B cell (primary cell): ENCODE measurements at regions not wholly inside any gene's neighbourhood (a gene's known extent, or its start where the extent isn't known, plus 50 kb on each side); places are given as distances from the start of the nearest gene placed in this dataset.

Experiments used
- ATAC-seq: fragments of 200-7000 bp; cut with Tn5 transposase; one replicate; pipeline ENCODE4 v1.10.0; 2021; ENCODE audit warnings: low read depth, mild to moderate bottlenecking, moderate number of reproducible peaks, moderate library complexity
- CTCF ChIA-PET: fragments of 350-600 bp; sonication (Branson Sonifier 250); formaldehyde crosslinking; loops from one replicate; lab custom pipeline; 2021; ENCODE audit warnings: antibody characterized with exemption, inconsistent platforms; lab: Charles Lee
- POLR2A ChIA-PET: fragments of 350-600 bp; sonication (Branson Sonifier 250); formaldehyde crosslinking; loops from one replicate; lab custom pipeline; 2021; ENCODE audit warnings: antibody characterized with exemption; lab: Charles Lee
- DNase-seq: peaks from one replicate; pipeline ENCODE4 v3.0.0; 2013
- H2AFZ ChIP-seq: 2 replicates; pipeline ENCODE4 v1.6.1; 2012; ENCODE audit warnings: mild to moderate bottlenecking, low read depth, low read length; ENCODE audit not compliant: insufficient read depth, poor library complexity, severe bottlenecking
- H3K27ac ChIP-seq, 2 donors: 1 replicate in 1 of 2; 2 replicates in 1 of 2; pipeline ENCODE4 v1.5.1; 2012 to 2013; ENCODE audit warnings: low read length in 2 of 2, mild to moderate bottlenecking in 2 of 2, moderate library complexity in 1 of 2
- H3K27me3 ChIP-seq, 4 experiments: fragments of 200-600 bp in 1 of 4; sonication (generic) in 1 of 4; replicated peaks in 1 of 4; 1 replicate in 2 of 4; 2 replicates in 2 of 4; pipeline versions ENCODE4 v1.6.1 to v1.7.0; 2013 to 2016; ENCODE audit warnings: low read length in 3 of 4, mild to moderate bottlenecking in 2 of 4, mixed read lengths in 1 of 4, moderate library complexity in 1 of 4; ENCODE audit not compliant: insufficient read depth in 4 of 4, control insufficient read depth in 3 of 4; ENCODE audit errors: control extremely low read depth in 1 of 4
- H3K36me3 ChIP-seq, 2 experiments: replicated peaks in 1 of 2; 1 replicate in 1 of 2; 2 replicates in 1 of 2; pipeline versions ENCODE4 v1.6.1 to v1.7.1; 2013; ENCODE audit warnings: low read length in 1 of 2; ENCODE audit not compliant: insufficient read depth in 2 of 2, control insufficient read depth in 1 of 2; ENCODE audit errors: control extremely low read depth in 1 of 2, extremely low read depth in 1 of 2
- H3K4me1 ChIP-seq, 2 donors: fragments of 200-600 bp in 1 of 2; sonication (generic) in 1 of 2; 1 replicate in 1 of 2; 2 replicates in 1 of 2; pipeline versions ENCODE4 v1.5.1 to v1.6.1; 2013 to 2017; ENCODE audit warnings: low read length in 2 of 2; ENCODE audit not compliant: control insufficient read depth in 2 of 2, insufficient read depth in 2 of 2
- H3K4me2 ChIP-seq: replicated peaks from 2 replicates; pipeline ENCODE3; 2012; ENCODE audit warnings: mild to moderate bottlenecking, low read depth, low read length; ENCODE audit not compliant: poor library complexity, severe bottlenecking
- H3K4me3 ChIP-seq, 5 experiments: fragments of 200-600 bp in 1 of 5; sonication (generic) in 1 of 5; 1 replicate in 3 of 5; 2 replicates in 2 of 5; pipeline versions ENCODE4 v1.5.1 to v1.7.0; 2011 to 2016; ENCODE audit warnings: low read length in 4 of 5, mild to moderate bottlenecking in 4 of 5, low read depth in 2 of 5, control low read depth in 1 of 5, moderate library complexity in 1 of 5; ENCODE audit not compliant: insufficient read depth in 1 of 5; ENCODE audit errors: control extremely low read depth in 1 of 5, extremely low read depth in 1 of 5
- H3K79me2 ChIP-seq: fragments of 200-600 bp; sonication (generic); one replicate; pipeline ENCODE4 v1.6.0; 2016; ENCODE audit warnings: low read length; ENCODE audit not compliant: control insufficient read depth, insufficient read depth
- H3K9ac ChIP-seq: fragments of 200-600 bp; sonication (generic); 2 replicates; pipeline ENCODE4 v1.6.1; 2017; ENCODE audit warnings: mild to moderate bottlenecking, low read length, moderate library complexity
- H3K9me3 ChIP-seq, 3 donors: one replicate each; pipeline versions ENCODE4 v1.6.1 to v1.7.1; 2013; ENCODE audit warnings: low read length in 2 of 3; ENCODE audit not compliant: control insufficient read depth in 2 of 3, insufficient read depth in 1 of 3; ENCODE audit errors: control extremely low read depth in 1 of 3
- H4K20me1 ChIP-seq: 2 replicates; pipeline ENCODE4 v1.6.0; 2012; ENCODE audit warnings: mild to moderate bottlenecking, low read length; ENCODE audit not compliant: insufficient read depth, control insufficient read depth, poor library complexity, severe bottlenecking
- H3K27ac Mint-ChIP-seq: one replicate; pipeline ENCODE4 v1.8.0; 2021; ENCODE audit warnings: mixed read lengths
- H3K27me3 Mint-ChIP-seq: one replicate; pipeline ENCODE4 v1.8.0; 2021; ENCODE audit warnings: mixed read lengths
- H3K4me1 Mint-ChIP-seq: one replicate; pipeline ENCODE4 v1.8.0; 2021; ENCODE audit warnings: mixed read lengths
- H3K4me3 Mint-ChIP-seq: one replicate; pipeline ENCODE4 v1.8.0; 2021; ENCODE audit warnings: mixed read lengths
- H3K9me3 Mint-ChIP-seq: one replicate; pipeline ENCODE4 v1.8.0; 2022; ENCODE audit warnings: mixed read lengths; ENCODE audit not compliant: insufficient read depth
- CTCF ChIP-seq: fragments of 200-600 bp; IDR thresholded peaks from one replicate; pipeline ENCODE4 v1.8.0; 2022; ENCODE audit warnings: antibody characterized with exemption, mild to moderate bottlenecking
- EZH2 ChIP-seq: IDR thresholded peaks from 2 replicates; pipeline ENCODE4 v1.6.1; 2012; ENCODE audit warnings: borderline replicate concordance, low read depth, mild to moderate bottlenecking, moderate library complexity, low read length; ENCODE audit not compliant: insufficient read depth, poor library complexity, severe bottlenecking
- WGBS: methylation state at CpG from one replicate; pipeline ENCODE4 v1.1.5; 2013; ENCODE audit warnings: missing lambda C conversion rate; ENCODE audit not compliant: insufficient coverage; 5-methylcytosine and 5-hydroxymethylcytosine counted together
- intact Hi-C: fragments of 100-400 bp; cut with micrococcal nuclease; formaldehyde crosslinking; loops from one replicate; pipeline ENCODE4 v1.10.0; 2022

- no peak overlapping the region for H3K4me2 ChIP-seq
- H3K36me3 ChIP-seq = no peaks in the 10 kb centered on the region
- H2AFZ ChIP-seq = no peak overlapping the region
- no peaks in the 10 kb centered on the region for H3K79me2 ChIP-seq
- no peak for ATAC-seq
- no peak for DNase-seq
- H3K4me3 ChIP-seq = no peak overlapping the region
- H4K20me1 ChIP-seq = no peaks in the 10 kb centered on the region
- intact Hi-C loops = no loop called here
- Mint-ChIP-seq H3K27ac (no peak overlapping the region), H3K9me3 (no peaks in the 10 kb centered on the region), H3K27me3 (peaks cover 27% of the 10 kb centered on the region), H3K4me1 (no peaks in the 10 kb centered on the region), H3K4me3 (no peak overlapping the region)
- WGBS = no CpG with 5 or more reads among the region's 3 CpGs
- H3K9ac ChIP-seq = no peak overlapping the region
- no peak overlapping the region for H3K27ac ChIP-seq
- POLR2A ChIA-PET = no interaction called here
- no peaks in the 10 kb centered on the region for H3K27me3 ChIP-seq
- CTCF ChIA-PET = no interaction called here
- H3K4me1 ChIP-seq = no peaks in the 10 kb centered on the region
- no peaks in the 10 kb centered on the region for H3K9me3 ChIP-seq
- no peak for TF ChIP-seq CTCF
- no peak for TF ChIP-seq EZH2
Observed at GRCh38 chr3:156005736-156006135, 114.6 kb upstream of the KCNAB1 start.

GRCh38 chr3:156010829-156011228 is 109.5 kb upstream of the KCNAB1 start:
- H3K27ac Mint-ChIP-seq = no peak overlapping the region
- WGBS = no CpG with 5 or more reads among the region's 3 CpGs
- CTCF ChIA-PET = interaction anchor here (0.7 to 1.0 kb wide), 2 partner anchors 38 to 205 kb away, joined by 3 read pairs; partner anchors contain the start of gene C3orf33

More at GRCh38 chr3:156010829-156011228, 109.5 kb upstream of the KCNAB1 start:
- H3K27me3 ChIP-seq = no peaks in the 10 kb centered on the region
- ATAC-seq (no peak), DNase-seq (no peak)
- H3K9me3 Mint-ChIP-seq = no peaks in the 10 kb centered on the region
- no peaks in the 10 kb centered on the region for H3K36me3 ChIP-seq
- POLR2A ChIA-PET = no interaction called here
- H4K20me1 ChIP-seq = no peaks in the 10 kb centered on the region
- H3K9me3 ChIP-seq = no peaks in the 10 kb centered on the region
- no peak overlapping the region for H3K9ac ChIP-seq
- no peaks in the 10 kb centered on the region for H3K79me2 ChIP-seq
- H3K4me1 Mint-ChIP-seq = no peaks in the 10 kb centered on the region
- H3K4me3 ChIP-seq = no peak overlapping the region
- H2AFZ ChIP-seq = no peak overlapping the region
- no peaks in the 10 kb centered on the region for H3K4me1 ChIP-seq
- TF ChIP-seq EZH2 (no peak), CTCF (no peak)
- peaks cover 24% of the 10 kb centered on the region for H3K27me3 Mint-ChIP-seq
- intact Hi-C loops = no loop called here
- H3K27ac ChIP-seq = no peak overlapping the region
- H3K4me2 ChIP-seq = no peak overlapping the region
- H3K4me3 Mint-ChIP-seq = no peak overlapping the region
